ENCODE measurements at regions not wholly inside any gene's neighbourhood (a gene's known extent, or its start where the extent isn't known, plus 50 kb on each side); places are given as distances from the start of the nearest gene placed in this dataset.

DNA sequence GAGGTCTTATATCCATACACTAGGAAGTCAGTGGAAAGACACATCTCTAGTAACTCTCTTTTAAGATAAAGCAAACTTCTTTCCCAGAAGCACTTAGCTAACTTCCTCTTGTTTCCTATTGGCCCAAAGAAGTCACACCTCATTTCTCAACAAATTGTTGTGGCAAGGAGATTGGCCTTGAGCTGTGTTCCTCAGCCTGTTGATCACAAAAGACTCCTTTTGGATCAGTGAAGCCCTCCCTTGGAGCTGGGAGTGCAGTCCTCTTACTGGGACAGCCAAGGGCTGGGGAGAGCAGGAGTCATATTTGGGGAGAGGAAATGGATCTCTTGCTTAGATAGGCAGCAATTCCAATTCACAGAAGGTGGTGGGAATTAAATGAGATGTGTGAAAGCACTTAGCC, 51.2 kb upstream of the DAPL1 start:
- DNase-seq = no peak
- Histone ChIP-seq H3K4me1 (no peaks in the 10 kb centered on the region), H3K4me3 (no peak overlapping the region), H3K36me3 (no peaks in the 10 kb centered on the region), H3K27me3 (no peaks in the 10 kb centered on the region), H3K9ac (ENCODE audit: low read depth in 2 of 2, low read length in 2 of 2) (no peak overlapping the region), H3K9me3 (no peaks in the 10 kb centered on the region), H3K27ac (no peak overlapping the region)
- intact Hi-C loops (cut with DNase I) = loop anchor here (10.0 kb wide), 1 partner anchor 289 kb away; the partner anchor contains the start of genes CCDC148 and PKP4
- TF ChIP-seq, protein P1, sequence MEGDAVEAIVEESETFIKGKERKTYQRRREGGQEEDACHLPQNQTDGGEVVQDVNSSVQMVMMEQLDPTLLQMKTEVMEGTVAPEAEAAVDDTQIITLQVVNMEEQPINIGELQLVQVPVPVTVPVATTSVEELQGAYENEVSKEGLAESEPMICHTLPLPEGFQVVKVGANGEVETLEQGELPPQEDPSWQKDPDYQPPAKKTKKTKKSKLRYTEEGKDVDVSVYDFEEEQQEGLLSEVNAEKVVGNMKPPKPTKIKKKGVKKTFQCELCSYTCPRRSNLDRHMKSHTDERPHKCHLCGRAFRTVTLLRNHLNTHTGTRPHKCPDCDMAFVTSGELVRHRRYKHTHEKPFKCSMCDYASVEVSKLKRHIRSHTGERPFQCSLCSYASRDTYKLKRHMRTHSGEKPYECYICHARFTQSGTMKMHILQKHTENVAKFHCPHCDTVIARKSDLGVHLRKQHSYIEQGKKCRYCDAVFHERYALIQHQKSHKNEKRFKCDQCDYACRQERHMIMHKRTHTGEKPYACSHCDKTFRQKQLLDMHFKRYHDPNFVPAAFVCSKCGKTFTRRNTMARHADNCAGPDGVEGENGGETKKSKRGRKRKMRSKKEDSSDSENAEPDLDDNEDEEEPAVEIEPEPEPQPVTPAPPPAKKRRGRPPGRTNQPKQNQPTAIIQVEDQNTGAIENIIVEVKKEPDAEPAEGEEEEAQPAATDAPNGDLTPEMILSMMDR (IDR thresholded peaks at IDR 0.05) = no peak

- intact Hi-C loops (cut with DNase I) = loop anchor here (10.0 kb wide), 1 partner anchor 290 kb away; the partner anchor contains the start of genes CCDC148 and PKP4
- no peak overlapping the region for H3K9ac ChIP-seq (ENCODE audit: low read depth in 2 of 2, low read length in 2 of 2)
- TF ChIP-seq, protein P1 (IDR thresholded peaks at IDR 0.05) = peak; percentile 47
- H3K36me3 ChIP-seq = no peaks in the 10 kb centered on the region
- no peak overlapping the region for H3K4me3 ChIP-seq
- peak; percentile 46 for DNase-seq
- H3K9me3 ChIP-seq = no peaks in the 10 kb centered on the region
- H3K4me1 ChIP-seq = no peaks in the 10 kb centered on the region
- no peak overlapping the region for H3K27ac ChIP-seq
- H3K27me3 ChIP-seq = no peaks in the 10 kb centered on the region
These were observed 49.9 kb upstream of the DAPL1 start for GRCh38 chr2:158745067-158745865.

Measured in colonic mucosa (tissue), 4 donors.